CD14-positive monocyte (primary cell): ENCODE measurements at regions not wholly inside any gene's neighbourhood (a gene's known extent, or its start where the extent isn't known, plus 50 kb on each side); places are given as distances from the start of the nearest gene placed in this dataset.

Experiments
- DNase-seq, 3 donors: peaks; one replicate each; pipeline ENCODE4 v3.0.0-alpha.2; 2011 to 2022
- H2AFZ ChIP-seq: 2 replicates; pipeline ENCODE4 v1.6.0; 2012; ENCODE audit warnings: mild to moderate bottlenecking, low read depth, low read length, inconsistent platforms; ENCODE audit not compliant: insufficient read depth, poor library complexity, severe bottlenecking
- H3K27ac ChIP-seq, 2 donors: 1 replicate in 1 of 2; 2 replicates in 1 of 2; pipeline ENCODE4 v1.5.1; 2012 to 2013; ENCODE audit warnings: low read length in 2 of 2, control low read depth in 1 of 2, inconsistent platforms in 1 of 2, low read depth in 1 of 2, mild to moderate bottlenecking in 1 of 2
- H3K27me3 ChIP-seq, 2 donors: one replicate each; pipeline versions ENCODE4 v1.6.0 to v1.6.1; 2011 to 2013; ENCODE audit warnings: low read length in 2 of 2; ENCODE audit not compliant: control insufficient read depth in 2 of 2, insufficient read depth in 2 of 2
- H3K36me3 ChIP-seq, 2 donors: replicated peaks in 1 of 2; 1 replicate in 1 of 2; 2 replicates in 1 of 2; pipeline versions ENCODE4 v1.5.1 to v1.6.1; 2012 to 2013; ENCODE audit warnings: low read length in 2 of 2, control low read depth in 1 of 2, inconsistent platforms in 1 of 2, mild to moderate bottlenecking in 1 of 2; ENCODE audit not compliant: insufficient read depth in 2 of 2, control insufficient read depth in 1 of 2
- H3K4me1 ChIP-seq, 2 donors: 1 replicate in 1 of 2; 2 replicates in 1 of 2; pipeline versions ENCODE4 v1.5.1 to v1.6.1; 2012 to 2013; ENCODE audit warnings: low read length in 2 of 2, control low read depth in 1 of 2, inconsistent platforms in 1 of 2, mild to moderate bottlenecking in 1 of 2, moderate library complexity in 1 of 2; ENCODE audit not compliant: insufficient read depth in 2 of 2, control insufficient read depth in 1 of 2
- H3K4me2 ChIP-seq: replicated peaks from 2 replicates; pipeline ENCODE3; 2012; ENCODE audit warnings: low read length, moderate library complexity, mild to moderate bottlenecking; ENCODE audit not compliant: poor library complexity, severe bottlenecking; ENCODE audit errors: extremely low read depth
- H3K4me3 ChIP-seq, 3 experiments: fragments of 200-600 bp in 1 of 3; sonication (generic) in 1 of 3; replicated peaks in 1 of 3; 1 replicate in 2 of 3; 2 replicates in 1 of 3; pipeline ENCODE4 v1.5.1; 2011 to 2013; ENCODE audit warnings: low read length in 3 of 3, mild to moderate bottlenecking in 3 of 3, control low read depth in 2 of 3, low read depth in 2 of 3, inconsistent platforms in 1 of 3, moderate library complexity in 1 of 3
- H3K79me2 ChIP-seq: 2 replicates; pipeline ENCODE4 v1.6.0; 2012; ENCODE audit warnings: mild to moderate bottlenecking, control low read depth, inconsistent platforms, low read length, moderate library complexity; ENCODE audit not compliant: insufficient read depth
- H3K9ac ChIP-seq: 2 replicates; pipeline ENCODE4 v1.6.0; 2017; ENCODE audit warnings: low read length, mild to moderate bottlenecking; ENCODE audit not compliant: insufficient read depth, poor library complexity, severe bottlenecking
- H3K9me3 ChIP-seq, 2 donors: replicated peaks in 1 of 2; 1 replicate in 1 of 2; 2 replicates in 1 of 2; pipeline versions ENCODE4 v1.5.1 to v1.6.1; 2012 to 2013; ENCODE audit warnings: low read length in 2 of 2, control low read depth in 1 of 2; ENCODE audit not compliant: control insufficient read depth in 1 of 2, insufficient read depth in 1 of 2
- H4K20me1 ChIP-seq: 2 replicates; pipeline ENCODE4 v1.6.0; 2012; ENCODE audit warnings: mild to moderate bottlenecking, low read length, control low read depth, moderate library complexity; ENCODE audit not compliant: insufficient read depth
- H3K27ac Mint-ChIP-seq, 7 donors: one replicate each; pipeline ENCODE4 v1.8.0; 2020; ENCODE audit warnings: mild to moderate bottlenecking in 7 of 7, mixed read lengths in 7 of 7, moderate library complexity in 6 of 7, inconsistent platforms in 2 of 7
- H3K27me3 Mint-ChIP-seq, 3 donors: one replicate each; pipeline ENCODE4 v1.8.0; 2021 to 2022; ENCODE audit warnings: low read depth in 3 of 3, mild to moderate bottlenecking in 3 of 3, mixed read lengths in 3 of 3, moderate library complexity in 3 of 3, inconsistent platforms in 1 of 3
- H3K36me3 Mint-ChIP-seq, 2 donors: one replicate each; pipeline ENCODE4 v1.8.0; 2020; ENCODE audit warnings: mixed read lengths in 2 of 2, inconsistent platforms in 1 of 2, mild to moderate bottlenecking in 1 of 2
- H3K4me1 Mint-ChIP-seq: one replicate; pipeline ENCODE4 v1.8.0; 2020; ENCODE audit warnings: mild to moderate bottlenecking, mixed read lengths
- H3K4me3 Mint-ChIP-seq, 2 donors: one replicate each; pipeline ENCODE4 v1.8.0; 2020; ENCODE audit warnings: mild to moderate bottlenecking in 2 of 2, mixed read lengths in 2 of 2, moderate library complexity in 1 of 2
- H3K9me3 Mint-ChIP-seq, 7 donors: one replicate each; pipeline ENCODE4 v1.8.0; 2020 to 2022; ENCODE audit warnings: mixed read lengths in 7 of 7, mild to moderate bottlenecking in 6 of 7, moderate library complexity in 6 of 7, inconsistent platforms in 2 of 7
- WGBS: methylation state at CpG from one replicate; pipeline ENCODE4 v1.1.5; 2013; ENCODE audit warnings: missing lambda C conversion rate; ENCODE audit not compliant: insufficient coverage; 5-methylcytosine and 5-hydroxymethylcytosine counted together
- intact Hi-C, 2 donors: fragments of 100-400 bp; cut with micrococcal nuclease; formaldehyde crosslinking; loops; one replicate each; pipeline versions ENCODE4 v1.15.0 to v1.15.1; 2023
- TF ChIP-seq, protein P1 (sequence below): fragments of 200-600 bp; IDR thresholded peaks from one replicate; pipeline ENCODE4 v1.8.0; 2022; ENCODE audit warnings: antibody characterized with exemption, mild to moderate bottlenecking

DNA sequence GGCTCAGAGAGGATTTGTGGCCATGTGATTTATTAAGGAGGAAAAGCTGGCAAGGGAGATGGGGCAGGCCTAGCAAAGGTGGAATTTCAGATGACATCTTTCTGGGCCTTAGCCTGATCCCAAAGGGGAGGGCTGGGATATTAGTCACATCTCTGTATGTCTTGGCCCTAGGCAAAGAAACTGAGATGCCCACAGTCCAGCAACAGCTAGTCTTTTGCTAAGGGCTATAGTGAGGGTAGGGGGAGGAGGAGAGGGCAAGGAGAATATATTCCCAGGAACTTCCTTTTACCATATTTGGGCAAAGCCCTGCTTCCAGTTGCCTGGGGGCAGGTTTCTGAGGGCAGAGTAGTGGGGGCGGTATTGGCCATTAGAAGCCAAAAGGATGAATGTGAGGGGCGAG, 209.8 kb upstream of the NR3C2 start:
- no peak overlapping the region for H2AFZ ChIP-seq
- H3K79me2 ChIP-seq = no peaks in the 10 kb centered on the region
- Mint-ChIP-seq H3K9me3 (peaks cover 0 to 15% (median 3%) of the 10 kb centered on the region in 7 donors), H3K36me3 (no peaks in the 10 kb centered on the region), H3K4me1 (no peaks in the 10 kb centered on the region), H3K27ac (no peak overlapping the region), H3K4me3 (no peak overlapping the region), H3K27me3 (no peaks in the 10 kb centered on the region)
- H3K27me3 ChIP-seq = no peaks in the 10 kb centered on the region
- no peak overlapping the region for H3K4me3 ChIP-seq
- no peaks in the 10 kb centered on the region for H3K4me1 ChIP-seq
- H3K9me3 ChIP-seq = peaks cover 0 to 6% of the 10 kb centered on the region in 2 donors
- no peaks in the 10 kb centered on the region for H4K20me1 ChIP-seq
- no peak for DNase-seq
- H3K36me3 ChIP-seq = no peaks in the 10 kb centered on the region
- TF ChIP-seq, protein P1, sequence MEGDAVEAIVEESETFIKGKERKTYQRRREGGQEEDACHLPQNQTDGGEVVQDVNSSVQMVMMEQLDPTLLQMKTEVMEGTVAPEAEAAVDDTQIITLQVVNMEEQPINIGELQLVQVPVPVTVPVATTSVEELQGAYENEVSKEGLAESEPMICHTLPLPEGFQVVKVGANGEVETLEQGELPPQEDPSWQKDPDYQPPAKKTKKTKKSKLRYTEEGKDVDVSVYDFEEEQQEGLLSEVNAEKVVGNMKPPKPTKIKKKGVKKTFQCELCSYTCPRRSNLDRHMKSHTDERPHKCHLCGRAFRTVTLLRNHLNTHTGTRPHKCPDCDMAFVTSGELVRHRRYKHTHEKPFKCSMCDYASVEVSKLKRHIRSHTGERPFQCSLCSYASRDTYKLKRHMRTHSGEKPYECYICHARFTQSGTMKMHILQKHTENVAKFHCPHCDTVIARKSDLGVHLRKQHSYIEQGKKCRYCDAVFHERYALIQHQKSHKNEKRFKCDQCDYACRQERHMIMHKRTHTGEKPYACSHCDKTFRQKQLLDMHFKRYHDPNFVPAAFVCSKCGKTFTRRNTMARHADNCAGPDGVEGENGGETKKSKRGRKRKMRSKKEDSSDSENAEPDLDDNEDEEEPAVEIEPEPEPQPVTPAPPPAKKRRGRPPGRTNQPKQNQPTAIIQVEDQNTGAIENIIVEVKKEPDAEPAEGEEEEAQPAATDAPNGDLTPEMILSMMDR = no peak
- 100% methylated on average over 1 of the region's 2 CpGs for WGBS
- no peak overlapping the region for H3K9ac ChIP-seq
- no peak overlapping the region for H3K4me2 ChIP-seq
- no peak overlapping the region for H3K27ac ChIP-seq
- intact Hi-C loops = no loop called here

DNA sequence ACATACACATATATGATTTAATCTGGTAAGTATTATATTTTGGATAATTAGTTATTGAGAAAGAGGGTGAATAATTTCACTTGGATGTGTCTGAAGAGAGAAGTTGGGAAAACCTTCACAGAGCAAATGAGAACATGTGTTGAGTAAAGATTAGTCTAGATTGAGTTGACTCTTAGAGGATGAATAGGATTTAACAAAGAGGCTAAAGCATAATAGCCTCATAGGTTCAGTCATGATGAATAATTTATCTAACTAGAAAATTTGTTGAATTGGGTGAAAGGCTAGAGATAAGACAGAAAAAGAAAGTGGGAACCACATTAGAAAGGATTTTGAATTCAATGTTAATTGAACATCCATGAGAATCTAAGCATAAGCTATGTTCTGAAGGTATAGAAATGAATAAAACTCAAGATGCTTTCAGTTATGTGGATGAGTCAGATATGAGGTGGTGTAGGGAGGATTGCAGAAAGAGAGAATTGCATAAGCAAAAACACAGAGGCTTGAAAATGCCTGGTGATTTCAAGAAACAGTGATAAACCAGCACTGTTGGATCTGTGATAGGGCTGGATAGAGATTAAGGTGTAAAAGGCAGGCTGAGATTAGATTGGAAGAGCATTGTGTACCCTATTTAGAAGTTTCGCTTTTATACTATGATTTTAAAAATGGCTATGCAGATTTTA, 207.6 kb upstream of the NR3C2 start:
- H3K27me3 ChIP-seq = no peaks in the 10 kb centered on the region
- no peaks in the 10 kb centered on the region for H3K79me2 ChIP-seq
- H3K36me3 ChIP-seq = no peaks in the 10 kb centered on the region
- peaks cover 0 to 23% (median 7%) of the 10 kb centered on the region in 7 donors for H3K9me3 Mint-ChIP-seq
- H3K4me2 ChIP-seq = no peak overlapping the region
- no peak for DNase-seq
- H3K4me3 Mint-ChIP-seq = no peak overlapping the region
- H4K20me1 ChIP-seq = no peaks in the 10 kb centered on the region
- WGBS = no CpG with 5 or more reads among the region's 1 CpG
- no peaks in the 10 kb centered on the region for H3K27me3 Mint-ChIP-seq
- H3K9ac ChIP-seq = no peak overlapping the region
- TF ChIP-seq, protein P1 = no peak
- H3K4me3 ChIP-seq = no peak overlapping the region
- H3K27ac Mint-ChIP-seq = no peak overlapping the region
- intact Hi-C loops = no loop called here
- no peaks in the 10 kb centered on the region for H3K4me1 ChIP-seq
- no peak overlapping the region for H3K27ac ChIP-seq
- H3K4me1 Mint-ChIP-seq = no peaks in the 10 kb centered on the region
- H3K36me3 Mint-ChIP-seq = no peaks in the 10 kb centered on the region
- H3K9me3 ChIP-seq = peaks cover 0 to 6% of the 10 kb centered on the region in 2 donors
- H2AFZ ChIP-seq = no peak overlapping the region
